ENCODE measurements at regions not wholly inside any gene's neighbourhood (a gene's known extent, or its start where the extent isn't known, plus 50 kb on each side); places are given as distances from the start of the nearest gene placed in this dataset.
A peak's percentile ranks its signal among the peaks of the same experiment; 100 is the strongest.

DNA sequence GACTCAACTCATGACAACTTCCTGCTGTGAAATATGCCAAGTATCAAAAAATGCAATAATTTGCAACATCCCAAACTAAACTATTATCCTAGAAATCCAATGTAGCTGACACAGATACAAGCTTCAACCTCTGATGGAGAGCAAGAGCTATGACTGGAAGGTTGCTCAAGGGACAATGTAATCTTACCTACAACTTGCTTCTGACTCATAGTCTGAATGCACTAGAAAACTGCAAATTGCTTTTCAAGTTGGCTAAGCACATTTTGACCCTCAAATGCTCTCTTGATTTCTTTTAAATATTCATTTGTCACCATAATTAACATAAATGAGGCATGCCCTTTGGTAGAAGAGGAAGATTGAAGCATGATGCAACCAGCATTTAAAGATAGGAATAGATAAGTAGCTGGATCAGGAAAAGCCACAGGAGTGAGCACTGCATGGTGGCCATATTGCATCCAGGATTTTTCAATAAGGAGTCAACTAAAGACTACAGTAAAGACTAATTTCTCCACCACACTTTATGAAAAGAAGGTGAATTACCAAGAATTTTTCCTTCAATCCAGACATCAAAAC is 630.8 kb upstream of the GBE1 start:
- Histone ChIP-seq H3K4me2 (ENCODE audit: low read depth, low read length, poor library complexity, severe bottlenecking) (no peak overlapping the region), H3K27me3 (ENCODE audit: low read length) (no peaks in the 10 kb centered on the region), H3K79me2 (ENCODE audit: insufficient read depth, low read length) (no peaks in the 10 kb centered on the region), H3K9me2 (replicated peaks; ENCODE audit: insufficient read depth, low read length) (no peaks in the 10 kb centered on the region), H3F3A (ENCODE audit: insufficient read depth) (no peaks in the 10 kb centered on the region), H4K20me1 (ENCODE audit: low read depth, low read length) (no peaks in the 10 kb centered on the region), H2AFZ (ENCODE audit: low read depth, low read length, severe bottlenecking) (no peak overlapping the region), H3K9me3 (ENCODE audit: insufficient read depth, low read length) (no peaks in the 10 kb centered on the region), H3K27ac (ENCODE audit: low read depth, low read length) (no peak overlapping the region), H3K9ac (ENCODE audit: low read length) (no peak overlapping the region), H3K36me3 (ENCODE audit: low read length) (no peaks in the 10 kb centered on the region), H3K4me3 (ENCODE audit: insufficient read depth, low read length, poor library complexity, severe bottlenecking) (no peak overlapping the region)
- TF ChIP-seq EZH2phosphoT487 (conservative IDR thresholded peaks at IDR 0.05; ENCODE audit: low read length), result no peak
- TF ChIP-seq, protein P1, sequence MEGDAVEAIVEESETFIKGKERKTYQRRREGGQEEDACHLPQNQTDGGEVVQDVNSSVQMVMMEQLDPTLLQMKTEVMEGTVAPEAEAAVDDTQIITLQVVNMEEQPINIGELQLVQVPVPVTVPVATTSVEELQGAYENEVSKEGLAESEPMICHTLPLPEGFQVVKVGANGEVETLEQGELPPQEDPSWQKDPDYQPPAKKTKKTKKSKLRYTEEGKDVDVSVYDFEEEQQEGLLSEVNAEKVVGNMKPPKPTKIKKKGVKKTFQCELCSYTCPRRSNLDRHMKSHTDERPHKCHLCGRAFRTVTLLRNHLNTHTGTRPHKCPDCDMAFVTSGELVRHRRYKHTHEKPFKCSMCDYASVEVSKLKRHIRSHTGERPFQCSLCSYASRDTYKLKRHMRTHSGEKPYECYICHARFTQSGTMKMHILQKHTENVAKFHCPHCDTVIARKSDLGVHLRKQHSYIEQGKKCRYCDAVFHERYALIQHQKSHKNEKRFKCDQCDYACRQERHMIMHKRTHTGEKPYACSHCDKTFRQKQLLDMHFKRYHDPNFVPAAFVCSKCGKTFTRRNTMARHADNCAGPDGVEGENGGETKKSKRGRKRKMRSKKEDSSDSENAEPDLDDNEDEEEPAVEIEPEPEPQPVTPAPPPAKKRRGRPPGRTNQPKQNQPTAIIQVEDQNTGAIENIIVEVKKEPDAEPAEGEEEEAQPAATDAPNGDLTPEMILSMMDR (IDR thresholded peaks at IDR 0.05; ENCODE audit: insufficient read depth, low read length, poor library complexity, severe bottlenecking), result no peak

DNA sequence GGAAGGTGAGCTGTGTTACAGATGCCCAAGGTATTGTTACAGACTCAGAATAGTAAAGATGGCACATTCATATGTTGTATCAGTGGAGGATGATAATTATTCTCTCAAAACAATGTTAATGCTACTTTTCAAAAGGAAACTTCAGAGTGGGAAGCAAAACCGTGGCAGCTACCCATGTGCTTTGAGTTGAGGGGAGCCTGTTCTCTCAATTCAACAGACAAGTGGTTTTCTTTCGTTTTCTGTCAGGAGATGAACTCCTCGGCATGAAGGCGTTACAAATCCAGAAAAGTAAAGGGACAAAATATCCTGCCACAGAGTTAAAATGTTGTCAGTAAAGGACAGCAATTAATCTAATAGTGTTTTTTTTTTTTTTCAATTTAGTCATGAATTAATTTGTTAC is 629.4 kb upstream of the GBE1 start:
- Histone ChIP-seq H3K27me3 (ENCODE audit: low read length) (no peaks in the 10 kb centered on the region), H3F3A (ENCODE audit: insufficient read depth) (no peaks in the 10 kb centered on the region), H3K4me3 (ENCODE audit: insufficient read depth, low read length, poor library complexity, severe bottlenecking) (no peak overlapping the region), H4K20me1 (ENCODE audit: low read depth, low read length) (no peaks in the 10 kb centered on the region), H3K9me2 (replicated peaks; ENCODE audit: insufficient read depth, low read length) (no peaks in the 10 kb centered on the region), H3K9ac (ENCODE audit: low read length) (no peak overlapping the region), H3K79me2 (ENCODE audit: insufficient read depth, low read length) (no peaks in the 10 kb centered on the region), H3K4me2 (ENCODE audit: low read depth, low read length, poor library complexity, severe bottlenecking) (no peak overlapping the region), H3K9me3 (ENCODE audit: insufficient read depth, low read length) (no peaks in the 10 kb centered on the region), H3K36me3 (ENCODE audit: low read length) (no peaks in the 10 kb centered on the region), H2AFZ (ENCODE audit: low read depth, low read length, severe bottlenecking) (peak overlapping the region; percentile 41), H3K27ac (ENCODE audit: low read depth, low read length) (no peak overlapping the region)
- no peak for TF ChIP-seq EZH2phosphoT487 (conservative IDR thresholded peaks at IDR 0.05; ENCODE audit: low read length)
- TF ChIP-seq, protein P1 (IDR thresholded peaks at IDR 0.05; ENCODE audit: insufficient read depth, low read length, poor library complexity, severe bottlenecking), result no peak

DNA sequence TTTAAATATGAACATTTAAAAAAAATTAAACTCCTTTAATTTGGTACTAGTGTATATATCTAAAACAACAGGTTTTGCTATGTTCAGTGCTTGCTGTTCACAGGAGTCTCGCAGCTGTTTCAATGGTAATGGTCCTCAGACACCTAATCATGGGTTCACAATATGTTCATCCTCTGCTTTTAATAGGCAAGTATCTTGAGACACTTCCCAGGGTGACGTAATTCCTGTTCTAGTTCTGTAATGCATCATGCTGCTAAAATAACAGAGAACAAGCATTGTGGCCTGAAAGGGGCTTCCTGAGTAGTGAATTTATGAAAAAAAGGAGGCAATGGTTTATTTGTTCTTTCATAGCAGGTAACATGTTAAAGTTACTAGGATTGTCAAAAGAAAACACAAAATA is 625.2 kb upstream of the GBE1 start:
- no peaks in the 10 kb centered on the region for H3K79me2 ChIP-seq (ENCODE audit: insufficient read depth, low read length)
- TF ChIP-seq, protein P1 (IDR thresholded peaks at IDR 0.05; ENCODE audit: insufficient read depth, low read length, poor library complexity, severe bottlenecking), result no peak
- no peak for TF ChIP-seq EZH2phosphoT487 (conservative IDR thresholded peaks at IDR 0.05; ENCODE audit: low read length)
- H3K9me2 ChIP-seq (replicated peaks; ENCODE audit: insufficient read depth, low read length), result no peaks in the 10 kb centered on the region
- no peaks in the 10 kb centered on the region for H3F3A ChIP-seq (ENCODE audit: insufficient read depth)
- no peak overlapping the region for H3K27ac ChIP-seq (ENCODE audit: low read depth, low read length)
- no peak overlapping the region for H3K4me2 ChIP-seq (ENCODE audit: low read depth, low read length, poor library complexity, severe bottlenecking)
- no peak overlapping the region for H3K9ac ChIP-seq (ENCODE audit: low read length)
- H3K36me3 ChIP-seq (ENCODE audit: low read length), result no peaks in the 10 kb centered on the region
- no peaks in the 10 kb centered on the region for H3K27me3 ChIP-seq (ENCODE audit: low read length)
- H3K4me3 ChIP-seq (ENCODE audit: insufficient read depth, low read length, poor library complexity, severe bottlenecking), result no peak overlapping the region
- H3K9me3 ChIP-seq (ENCODE audit: insufficient read depth, low read length), result no peaks in the 10 kb centered on the region
- no peaks in the 10 kb centered on the region for H4K20me1 ChIP-seq (ENCODE audit: low read depth, low read length)
- H2AFZ ChIP-seq (ENCODE audit: low read depth, low read length, severe bottlenecking), result peak overlapping the region; percentile 52

Measured in SU-DHL-6 (cell line).